Mammary epithelial cell (primary cell): ENCODE measurements at regions not wholly inside any gene's neighbourhood (a gene's known extent, or its start where the extent isn't known, plus 50 kb on each side); places are given as distances from the start of the nearest gene placed in this dataset.

Experiments used
- EZH2 ChIP-seq: IDR thresholded peaks from 2 replicates; pipeline ENCODE4 v1.6.1; 2012; ENCODE audit warnings: low read length, inconsistent platforms, borderline replicate concordance
- TF ChIP-seq, protein P1 (sequence below), 2 donors: IDR thresholded peaks in 1 of 2; conservative IDR thresholded peaks in 1 of 2; 2 replicates each; pipeline ENCODE4 v1.5.1; 2011 to 2012; ENCODE audit warnings: inconsistent platforms in 2 of 2, low read length in 2 of 2, mild to moderate bottlenecking in 2 of 2, control low read depth in 1 of 2, low read depth in 1 of 2; ENCODE audit not compliant: insufficient read depth in 1 of 2; ENCODE audit errors: extremely low read depth in 1 of 2

DNA sequence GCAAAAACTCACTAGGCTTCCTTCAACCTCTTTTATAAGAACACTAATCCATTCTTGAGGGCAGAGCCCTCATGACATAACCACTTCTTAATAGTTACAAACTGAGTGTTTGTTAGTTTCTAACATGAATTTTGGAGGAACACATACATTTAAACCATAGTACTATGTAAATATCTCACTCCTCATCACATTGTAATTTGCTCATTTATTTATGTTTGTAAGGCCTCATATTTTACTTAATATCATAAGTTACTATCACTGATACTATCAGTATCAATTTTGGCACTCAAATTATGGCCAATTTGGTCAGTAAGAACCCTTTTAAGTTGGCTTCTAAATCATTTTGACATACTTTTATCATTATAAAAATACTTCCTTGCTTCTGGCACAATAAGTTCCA, 603.1 kb downstream of the ZEB2 start:
- TF ChIP-seq, protein P1, sequence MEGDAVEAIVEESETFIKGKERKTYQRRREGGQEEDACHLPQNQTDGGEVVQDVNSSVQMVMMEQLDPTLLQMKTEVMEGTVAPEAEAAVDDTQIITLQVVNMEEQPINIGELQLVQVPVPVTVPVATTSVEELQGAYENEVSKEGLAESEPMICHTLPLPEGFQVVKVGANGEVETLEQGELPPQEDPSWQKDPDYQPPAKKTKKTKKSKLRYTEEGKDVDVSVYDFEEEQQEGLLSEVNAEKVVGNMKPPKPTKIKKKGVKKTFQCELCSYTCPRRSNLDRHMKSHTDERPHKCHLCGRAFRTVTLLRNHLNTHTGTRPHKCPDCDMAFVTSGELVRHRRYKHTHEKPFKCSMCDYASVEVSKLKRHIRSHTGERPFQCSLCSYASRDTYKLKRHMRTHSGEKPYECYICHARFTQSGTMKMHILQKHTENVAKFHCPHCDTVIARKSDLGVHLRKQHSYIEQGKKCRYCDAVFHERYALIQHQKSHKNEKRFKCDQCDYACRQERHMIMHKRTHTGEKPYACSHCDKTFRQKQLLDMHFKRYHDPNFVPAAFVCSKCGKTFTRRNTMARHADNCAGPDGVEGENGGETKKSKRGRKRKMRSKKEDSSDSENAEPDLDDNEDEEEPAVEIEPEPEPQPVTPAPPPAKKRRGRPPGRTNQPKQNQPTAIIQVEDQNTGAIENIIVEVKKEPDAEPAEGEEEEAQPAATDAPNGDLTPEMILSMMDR (conservative IDR thresholded peaks at IDR 0.05 in 1 of 2, IDR thresholded peaks at IDR 0.05 in 1 of 2; ENCODE audit: extremely low read depth in 1 of 2, insufficient read depth in 1 of 2, low read depth in 1 of 2, low read length in 2 of 2), result no peak
- TF ChIP-seq EZH2, result no peak
